ENCODE measurements at regions not wholly inside any gene's neighbourhood (a gene's known extent, or its start where the extent isn't known, plus 50 kb on each side); places are given as distances from the start of the nearest gene placed in this dataset.
"Not testable (repeated sequence)": the region's sequence is repeated elsewhere in the genome, so short reads cannot be mapped to it uniquely, and the experiment has no call there.

GRCh38 chr10:8835453-8836167 lies 781.1 kb downstream of the GATA3 start:
- no peak for DNase-seq

DNA sequence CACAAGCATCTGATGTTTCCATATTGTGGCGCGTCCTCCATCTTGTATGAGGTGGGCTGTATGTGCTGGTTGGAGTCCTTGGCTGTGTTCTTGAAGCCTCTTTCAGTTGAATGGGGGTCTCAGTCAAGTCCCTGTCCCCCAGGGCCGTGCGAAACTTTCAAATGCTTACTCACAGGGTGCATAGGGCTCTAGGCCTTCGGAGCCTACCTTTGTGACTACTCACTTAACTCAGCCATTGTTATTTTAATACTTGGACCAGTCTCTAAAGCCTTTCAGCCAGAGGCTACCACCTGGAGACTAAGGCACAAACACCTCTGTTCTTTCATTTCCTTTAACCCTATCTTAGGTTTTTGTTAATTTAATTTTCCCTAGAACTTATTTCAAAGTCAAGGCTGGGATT lies 785.9 kb downstream of the GATA3 start:
- no peak for DNase-seq

GRCh38 chr10:8844141-8844540 lies 789.7 kb downstream of the GATA3 start:
- DNase-seq: no peak

DNA sequence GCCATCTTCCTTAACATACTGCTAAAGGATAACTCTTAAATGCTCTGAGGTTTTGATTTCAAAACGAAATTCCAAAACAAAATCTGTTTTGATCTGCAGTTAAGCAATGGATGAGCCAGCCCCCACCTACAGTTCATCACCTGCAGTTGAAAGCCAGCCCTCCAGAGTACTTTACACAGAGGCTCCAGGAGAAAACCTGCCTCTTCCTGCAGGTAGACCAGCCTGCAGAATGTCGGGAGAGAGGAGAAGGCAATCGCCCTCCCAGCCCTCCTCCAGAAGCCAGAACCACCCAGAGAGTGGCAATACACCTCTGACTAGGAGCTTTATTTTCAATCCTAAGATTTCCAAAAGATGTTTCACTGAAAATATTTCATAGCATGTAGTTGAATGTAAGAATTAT lies 798.1 kb downstream of the GATA3 start:
- no peak for DNase-seq

- DNase-seq: no peak
Measured at GRCh38 chr10:8853048-8853447, 798.6 kb downstream of the GATA3 start.

GRCh38 chr10:8868924-8869323 lies 814.4 kb downstream of the GATA3 start:
- not testable (repeated sequence) for DNase-seq

GRCh38 chr10:8873310-8873709 lies 818.8 kb downstream of the GATA3 start:
- DNase-seq: no peak

- DNase-seq: no peak
Measured at GRCh38 chr10:8874268-8874667, 819.8 kb downstream of the GATA3 start.

GRCh38 chr10:8874972-8875371 lies 820.5 kb downstream of the GATA3 start:
- no peak for DNase-seq

DNA sequence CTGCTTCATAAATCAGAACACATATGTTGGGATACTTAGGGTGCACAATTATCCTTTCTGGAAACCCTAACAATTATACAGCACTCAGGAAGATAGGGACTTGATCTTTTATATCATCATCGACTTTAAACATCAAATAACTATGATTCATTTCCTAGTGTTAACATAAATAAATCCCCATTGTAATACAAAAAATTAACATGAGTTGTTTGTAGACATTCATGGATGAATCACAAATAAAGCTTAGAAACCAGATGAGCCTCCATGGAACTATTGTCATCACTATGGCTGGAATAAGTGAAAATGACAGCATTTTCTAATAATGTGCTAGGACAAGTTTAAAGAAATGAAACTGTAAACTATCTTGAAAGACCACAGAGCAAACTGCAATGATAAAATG lies 821.7 kb downstream of the GATA3 start:
- no peak for DNase-seq

GRCh38 chr10:8889538-8889937 lies 835.0 kb downstream of the GATA3 start:
- no peak for DNase-seq

DNA sequence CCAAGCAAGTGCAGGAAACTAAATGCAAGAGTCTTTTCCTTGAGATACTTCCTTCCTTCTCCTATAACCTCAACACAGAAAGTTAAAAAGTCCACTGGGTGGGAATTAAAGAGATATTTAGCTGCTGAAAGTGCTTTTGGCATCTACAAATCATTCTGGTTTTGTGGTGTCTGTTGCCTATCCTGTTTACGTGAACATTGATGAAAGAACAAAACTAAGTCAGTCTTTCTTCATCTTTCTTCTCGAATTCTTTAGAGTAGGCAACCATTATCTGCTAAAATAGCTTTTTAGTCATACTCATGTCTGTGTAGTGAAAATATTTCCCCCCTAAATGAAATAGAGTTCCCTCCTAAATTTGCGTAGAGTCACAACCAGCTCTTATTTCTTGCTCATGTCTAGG lies 838.6 kb downstream of the GATA3 start:
- DNase-seq: no peak

DNA sequence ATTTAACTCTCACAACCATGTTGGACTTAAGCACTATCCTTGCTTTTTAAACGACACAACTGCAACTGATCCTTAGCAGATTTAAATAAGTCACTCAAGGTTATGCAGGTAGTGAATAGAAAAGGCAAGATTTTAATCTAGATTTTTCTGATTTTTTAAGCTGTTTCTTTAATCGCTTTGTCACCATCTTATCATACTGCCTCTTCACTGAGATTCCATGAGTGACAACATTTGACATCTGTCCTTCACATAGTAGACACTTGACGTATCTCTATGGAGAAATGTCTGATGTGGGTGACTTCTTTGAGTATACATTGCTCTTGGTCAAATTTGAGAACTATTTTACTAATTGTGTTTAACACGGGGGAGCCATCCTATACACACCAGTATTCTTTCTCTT lies 839.7 kb downstream of the GATA3 start:
- no peak for DNase-seq

GRCh38 chr10:8897769-8898168 lies 843.3 kb downstream of the GATA3 start:
- DNase-seq: no peak

DNA sequence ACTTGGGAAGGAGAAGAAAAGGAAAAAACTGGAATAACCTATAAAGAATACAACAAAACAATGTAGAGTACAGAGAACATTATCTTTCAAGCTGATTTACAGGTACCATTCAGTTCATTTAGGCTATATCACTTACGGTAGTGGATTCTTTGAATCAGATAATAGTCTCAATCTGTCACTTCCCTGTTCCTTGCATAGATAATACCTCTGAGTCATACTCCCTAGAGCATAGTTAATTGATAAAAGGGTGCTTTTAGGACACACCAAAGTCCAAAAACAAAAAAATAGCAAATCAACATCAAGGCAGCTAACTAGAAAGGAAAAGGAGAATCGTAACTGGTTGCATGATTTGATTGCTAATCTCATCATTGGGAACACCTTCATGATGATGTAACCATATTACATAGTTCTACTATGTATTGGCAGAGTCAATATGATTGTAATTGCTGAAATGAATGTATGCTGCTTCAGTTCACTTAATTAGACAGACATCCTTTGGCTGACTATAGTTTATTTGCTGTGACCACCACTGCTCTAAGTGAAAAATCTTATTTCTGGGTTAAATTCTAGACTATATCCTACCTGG lies 844.4 kb downstream of the GATA3 start:
- no peak for DNase-seq

GRCh38 chr10:8902926-8903325 lies 848.4 kb downstream of the GATA3 start:
- DNase-seq: no peak

DNA sequence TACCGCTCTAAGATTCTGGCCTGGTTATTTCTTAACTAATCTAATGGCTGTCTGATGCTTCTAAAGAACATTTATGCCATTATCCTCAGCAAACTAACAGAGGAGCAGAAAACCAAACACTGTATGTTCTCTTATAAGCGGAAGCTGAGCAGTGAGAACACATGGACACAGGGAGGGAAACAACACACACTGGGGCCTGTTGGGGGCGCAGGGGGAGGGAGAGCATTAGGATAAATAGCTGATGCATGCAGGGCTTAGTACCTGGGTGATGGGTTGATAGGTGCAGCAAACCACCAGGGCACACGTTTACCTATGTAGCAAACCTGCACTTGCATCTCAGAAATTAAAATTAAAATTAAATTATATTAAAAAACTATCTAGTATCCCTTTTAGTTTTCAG lies 853.5 kb downstream of the GATA3 start:
- no peak for DNase-seq

GRCh38 chr10:8910314-8910713 lies 855.8 kb downstream of the GATA3 start:
- DNase-seq: no peak

DNA sequence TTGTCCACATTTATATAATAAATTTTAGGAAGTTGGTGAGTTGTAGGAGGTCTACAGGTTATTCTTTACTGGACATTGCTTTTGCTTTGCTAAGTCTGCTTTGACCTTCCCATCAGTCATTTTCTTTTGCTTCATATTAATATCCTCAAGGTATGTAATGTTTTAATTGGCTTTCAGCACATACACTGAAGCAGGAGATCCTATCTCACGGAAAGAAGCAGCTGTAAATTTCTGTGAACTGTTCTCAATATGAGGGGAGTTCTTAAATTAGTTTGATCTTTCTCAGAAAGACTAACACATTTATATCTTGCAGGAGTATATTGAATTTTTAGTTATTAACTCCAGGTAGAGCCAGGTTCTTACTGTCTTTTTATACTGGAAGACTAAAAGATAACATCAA lies 856.5 kb downstream of the GATA3 start:
- DNase-seq: no peak

- DNase-seq: no peak
Measured at GRCh38 chr10:8912108-8912507, 857.6 kb downstream of the GATA3 start.

GRCh38 chr10:8913720-8914119 lies 859.2 kb downstream of the GATA3 start:
- no peak for DNase-seq

DNA sequence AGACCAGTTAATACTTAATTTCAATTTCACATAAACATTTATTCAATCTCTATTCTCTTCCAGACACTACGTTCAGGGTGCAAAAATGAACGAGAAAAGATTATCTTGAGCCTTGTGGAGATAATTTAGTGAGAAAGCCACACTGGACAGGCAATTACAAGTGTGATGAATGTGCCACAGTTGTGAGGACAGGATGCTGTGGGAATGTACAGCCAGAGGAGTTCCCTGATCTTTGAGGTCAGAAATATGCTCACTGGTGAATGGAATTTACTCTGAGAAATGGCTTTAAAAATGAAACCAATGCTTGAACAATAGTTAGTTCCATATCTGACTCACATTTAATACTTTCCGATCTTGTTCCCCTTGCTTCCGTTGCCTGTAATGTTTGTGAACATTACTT lies 864.8 kb downstream of the GATA3 start:
- DNase-seq: no peak

- DNase-seq: no peak
Measured at GRCh38 chr10:8921568-8921967, 867.1 kb downstream of the GATA3 start.

DNA sequence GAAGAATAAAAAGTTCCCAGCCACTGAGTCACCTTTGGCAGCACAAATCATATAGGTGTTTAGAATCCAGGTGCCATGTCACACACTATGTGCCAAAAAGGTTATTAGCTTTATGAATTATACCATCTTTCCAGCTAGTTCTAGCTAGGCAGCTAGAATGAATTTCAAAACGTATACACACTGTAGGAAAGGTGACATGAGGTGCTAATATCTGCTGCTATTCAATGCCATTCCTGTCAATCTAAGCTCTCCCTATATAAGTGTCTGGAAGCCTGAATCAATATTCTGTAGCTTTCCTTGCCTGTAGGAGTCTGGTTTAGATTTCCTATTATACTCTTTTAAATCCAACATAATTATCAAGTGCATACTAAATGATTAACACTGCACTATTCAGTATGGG lies 868.6 kb downstream of the GATA3 start:
- no peak for DNase-seq

DNA sequence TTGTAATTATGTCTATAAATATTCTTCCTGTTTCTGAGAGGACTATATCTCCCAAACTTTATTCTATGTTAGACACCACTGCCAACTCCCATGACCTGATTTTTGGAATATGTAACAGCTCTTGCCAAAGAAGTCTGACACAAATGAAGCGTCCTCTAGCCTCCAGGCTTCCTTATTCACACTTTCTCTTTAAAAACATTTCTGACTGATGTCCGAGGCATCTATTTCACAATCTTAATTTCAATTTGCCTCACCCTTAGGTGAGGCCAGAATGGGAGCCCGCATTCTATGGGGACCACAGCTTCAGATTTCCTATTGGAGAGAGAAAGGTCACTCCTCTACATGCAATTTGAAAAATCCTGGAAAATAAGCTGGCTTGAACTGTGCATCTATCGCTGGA lies 873.2 kb downstream of the GATA3 start:
- DNase-seq: no peak
